GM12878 (cell line): ENCODE measurements at regions not wholly inside any gene's neighbourhood (a gene's known extent, or its start where the extent isn't known, plus 50 kb on each side); places are given as distances from the start of the nearest gene placed in this dataset.

Experiments used
- ATAC-seq: fragments of 200-7000 bp; cut with Tn5 transposase; 3 replicates; pipeline ENCODE4 v1.9.1; 2020; ENCODE audit warnings: mild to moderate bottlenecking, moderate library complexity
- BruUV-seq: library from RNA; stranded (reverse); fragments of 400-500 nt; replicated peaks from 2 replicates; lab custom pipeline; 2021; lab: Mats Ljungman, UMichigan
- CTCF ChIA-PET: fragments of 300-600 bp; sonication (Branson Sonifier 250); formaldehyde crosslinking; extraction: SDS; loops from one replicate; lab custom pipeline; 2021; ENCODE audit warnings: inconsistent platforms; lab: Yijun Ruan, JAX
- POLR2A ChIA-PET: fragments of 350-600 bp; formaldehyde crosslinking; extraction: SDS; loops from one replicate; lab custom pipeline; 2021; ENCODE audit warnings: inconsistent platforms; lab: Charles Lee
- RAD21 ChIA-PET: fragments of 300-600 bp; sonication (Branson Sonifier 250); formaldehyde crosslinking; loops from one replicate; lab custom pipeline; 2023; ENCODE audit warnings: antibody characterized with exemption; ENCODE audit not compliant: unreplicated experiment; lab: Charles Lee
- SMC1A ChIA-PET: fragments of 300-600 bp; sonication (Branson Sonifier 250); formaldehyde crosslinking; loops from one replicate; lab custom pipeline; 2023; ENCODE audit not compliant: unreplicated experiment, uncharacterized antibody; lab: Charles Lee
- DNase-seq: peaks from one replicate; pipeline ENCODE4 v3.0.0-alpha.2; 2011; ENCODE audit warnings: low read depth, low spot score
- FAIRE-seq: peaks from 3 replicates; lab custom pipeline; 2011; peaks lifted over from hg19 to GRCh38; lab: Jason Lieb, UNC
- H2AFZ ChIP-seq: 2 replicates; pipeline ENCODE4 v1.6.0; 2011; ENCODE audit warnings: low read depth, low read length, control low read depth; ENCODE audit not compliant: control insufficient read depth
- H3K27ac ChIP-seq: 2 replicates; pipeline ENCODE4 v1.5.1; 2011; ENCODE audit warnings: control low read depth; ENCODE audit not compliant: control insufficient read depth, insufficient read depth
- H3K27me3 ChIP-seq, 2 experiments: replicated peaks in 1 of 2; 2 replicates each; pipeline versions ENCODE4 v1.6.0 to v1.6.1; 2011; ENCODE audit warnings: low read length in 1 of 2; ENCODE audit not compliant: control insufficient read depth in 2 of 2, insufficient read depth in 2 of 2
- H3K36me3 ChIP-seq, 2 experiments: 2 replicates each; pipeline ENCODE4 v1.5.1; 2011; ENCODE audit warnings: low read length in 1 of 2; ENCODE audit not compliant: control insufficient read depth in 2 of 2, insufficient read depth in 2 of 2
- H3K4me1 ChIP-seq: 2 replicates; pipeline ENCODE4 v1.6.1; 2011; ENCODE audit warnings: mild to moderate bottlenecking, low read length, moderate library complexity, mixed read lengths; ENCODE audit not compliant: control insufficient read depth, insufficient read depth
- H3K4me2 ChIP-seq: 2 replicates; pipeline ENCODE4 v1.6.0; 2011; ENCODE audit warnings: control low read depth; ENCODE audit not compliant: control insufficient read depth, insufficient read depth
- H3K4me3 ChIP-seq: fragments of 200-600 bp; sonication (generic); 2 replicates; pipeline ENCODE4 v1.5.1; 2016
- H3K79me2 ChIP-seq: 2 replicates; pipeline ENCODE4 v1.6.0; 2011; ENCODE audit warnings: low read length; ENCODE audit not compliant: control insufficient read depth, insufficient read depth
- H3K9ac ChIP-seq: 2 replicates; pipeline ENCODE4 v1.8.0; 2011; ENCODE audit warnings: low read length, control low read depth, mixed read lengths; ENCODE audit not compliant: control insufficient read depth, insufficient read depth
- H3K9me3 ChIP-seq: replicated peaks from 3 replicates; pipeline ENCODE4 v1.5.1; 2011; ENCODE audit warnings: mild to moderate bottlenecking, low read length; ENCODE audit not compliant: control insufficient read depth, insufficient read depth
- H4K20me1 ChIP-seq: 2 replicates; pipeline ENCODE4 v1.6.0; 2011; ENCODE audit not compliant: control insufficient read depth, insufficient read depth
- CBX3 ChIP-seq: fragments of 200-600 bp; sonication (generic); IDR thresholded peaks from 2 replicates; pipeline ENCODE4 v1.6.1; 2016; ENCODE audit warnings: low read depth, borderline replicate concordance
- CEBPB ChIP-seq, 2 experiments: fragments of 150-350 bp in 1 of 2; IDR thresholded peaks; 2 replicates each; pipeline ENCODE4 v1.6.1; 2012 to 2014; ENCODE audit warnings: low read depth in 2 of 2, low read length in 2 of 2, borderline replicate concordance in 1 of 2, inconsistent platforms in 1 of 2
- CEBPZ ChIP-seq: fragments of 150-350 bp; IDR thresholded peaks from 2 replicates; pipeline ENCODE4 v1.6.1; 2016; ENCODE audit warnings: low read depth, low read length
- E4F1 ChIP-seq: fragments of 450-650 bp; IDR thresholded peaks from 2 replicates; pipeline ENCODE4 v1.6.1; 2018; ENCODE audit warnings: borderline replicate concordance, mild to moderate bottlenecking; ENCODE audit not compliant: partially characterized antibody
- ESRRA ChIP-seq: IDR thresholded peaks from 2 replicates; pipeline ENCODE4 v1.6.1; 2012; ENCODE audit warnings: mild to moderate bottlenecking, low read length, improper control_type of control experiment
- IRF3 ChIP-seq: fragments of 450-650 bp; IDR thresholded peaks from 2 replicates; pipeline ENCODE4 v1.6.1; 2014; ENCODE audit warnings: mild to moderate bottlenecking
- KLF5 ChIP-seq: fragments of 450-650 bp; IDR thresholded peaks from 2 replicates; pipeline ENCODE4 v1.6.1; 2014; ENCODE audit warnings: mild to moderate bottlenecking; ENCODE audit not compliant: partially characterized antibody
- POLR2AphosphoS5 ChIP-seq: IDR thresholded peaks from 2 replicates; pipeline ENCODE4 v1.6.1; 2011; ENCODE audit warnings: mild to moderate bottlenecking, low read length, inconsistent platforms
- SRF ChIP-seq, 2 experiments: IDR thresholded peaks; 2 replicates each; pipeline ENCODE4 v1.6.1; 2011; ENCODE audit warnings: low read depth in 2 of 2, low read length in 2 of 2, mild to moderate bottlenecking in 1 of 2, moderate library complexity in 1 of 2
- TCF12 ChIP-seq: IDR thresholded peaks from 2 replicates; pipeline ENCODE4 v1.6.1; 2011; ENCODE audit warnings: low read depth, mild to moderate bottlenecking, low read length
- ZBTB40 ChIP-seq: fragments of 450-650 bp; IDR thresholded peaks from 2 replicates; pipeline ENCODE4 v1.6.1; 2016; ENCODE audit warnings: mild to moderate bottlenecking, moderate library complexity, borderline replicate concordance
- WGBS: methylation state at CpG from one replicate; pipeline ENCODE4 v1.1.6; 2016; ENCODE audit warnings: low lambda C conversion rate; ENCODE audit not compliant: insufficient replicate concordance, insufficient coverage; ENCODE audit errors: missing lambda C conversion rate; 5-methylcytosine and 5-hydroxymethylcytosine counted together
- in situ Hi-C: fragments of 300-500 bp; cut with MboI; formaldehyde crosslinking; loops from 9 replicates; pipeline ENCODE4 v1.14.3; 2018; ENCODE audit warnings: mixed read lengths
- intact Hi-C: fragments of 100-400 bp; cut with micrococcal nuclease; formaldehyde crosslinking; loops from one replicate; pipeline ENCODE4 v1.14.2; 2022; ENCODE audit not compliant: unreplicated experiment

GRCh38 chr5:175343308-175343707 is 100.7 kb downstream of the DRD1 start:
- DNase-seq, result no peak
- Histone ChIP-seq H3K4me2 (no peak overlapping the region), H3K4me1 (no peaks in the 10 kb centered on the region), H2AFZ (no peak overlapping the region), H4K20me1 (no peaks in the 10 kb centered on the region), H3K36me3 (no peaks in the 10 kb centered on the region), H3K27ac (no peak overlapping the region), H3K9ac (no peak overlapping the region), H3K79me2 (no peaks in the 10 kb centered on the region), H3K4me3 (no peak overlapping the region), H3K27me3 (no peaks in the 10 kb centered on the region), H3K9me3 (no peaks in the 10 kb centered on the region)
- ChIA-PET SMC1A (no interaction called here), POLR2A (interaction anchor here (0.5 kb wide), 1 partner anchor 1597 kb away, joined by 4 read pairs; no protein-coding TSS in a partner anchor), RAD21 (no interaction called here), CTCF (no interaction called here)
- ATAC-seq, result no peak
- no TSS peak for BruUV-seq
- 2% methylated on average over 2 of the region's 2 CpGs for WGBS
- in situ Hi-C loops (no loop called here), intact Hi-C loops (no loop called here)
- FAIRE-seq, result no peak
- TF ChIP-seq SRF (IDR thresholded peaks at IDR 0.05; ENCODE audit: low read depth in 2 of 2, low read length in 2 of 2), result no peak
- no peak for TF ChIP-seq CEBPZ
- no peak for TF ChIP-seq CEBPB (IDR thresholded peaks at IDR 0.05; ENCODE audit: borderline replicate concordance in 1 of 2, low read depth in 2 of 2, low read length in 2 of 2)
- no peak for TF ChIP-seq ZBTB40
- no peak for TF ChIP-seq POLR2AphosphoS5
- no peak for TF ChIP-seq TCF12
- TF ChIP-seq ESRRA, result no peak
- TF ChIP-seq KLF5, result no peak
- no peak for TF ChIP-seq IRF3
- no peak for TF ChIP-seq E4F1
- TF ChIP-seq CBX3, result no peak
